ENCODE measurements at regions not wholly inside any gene's neighbourhood (a gene's known extent, or its start where the extent isn't known, plus 50 kb on each side); places are given as distances from the start of the nearest gene placed in this dataset.

DNA sequence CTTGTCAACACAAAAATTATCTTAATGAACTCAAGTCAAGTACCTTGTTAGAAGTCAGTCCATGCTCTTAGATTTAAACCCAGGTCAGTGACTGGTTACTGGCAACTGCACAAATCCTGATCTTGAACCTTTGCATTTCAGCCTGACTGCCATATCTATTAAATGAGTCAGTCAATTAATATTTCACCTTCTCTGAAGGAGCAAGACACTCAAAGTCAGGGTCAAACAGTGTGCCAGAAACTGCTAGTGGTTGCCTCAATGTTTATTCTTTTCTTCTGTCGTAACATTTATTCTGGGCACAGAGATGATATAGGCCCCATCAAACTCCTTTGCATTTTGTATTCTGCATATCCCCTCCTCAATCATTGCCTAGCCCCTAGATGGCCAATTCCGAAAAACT, 193.9 kb upstream of the MOCS1 start:
- H3K4me3 ChIP-seq (ENCODE audit: low read depth, low read length), result no peak overlapping the region
- ChIA-PET CTCF (no interaction called here), POLR2A (no interaction called here)
- TF ChIP-seq, protein P1, sequence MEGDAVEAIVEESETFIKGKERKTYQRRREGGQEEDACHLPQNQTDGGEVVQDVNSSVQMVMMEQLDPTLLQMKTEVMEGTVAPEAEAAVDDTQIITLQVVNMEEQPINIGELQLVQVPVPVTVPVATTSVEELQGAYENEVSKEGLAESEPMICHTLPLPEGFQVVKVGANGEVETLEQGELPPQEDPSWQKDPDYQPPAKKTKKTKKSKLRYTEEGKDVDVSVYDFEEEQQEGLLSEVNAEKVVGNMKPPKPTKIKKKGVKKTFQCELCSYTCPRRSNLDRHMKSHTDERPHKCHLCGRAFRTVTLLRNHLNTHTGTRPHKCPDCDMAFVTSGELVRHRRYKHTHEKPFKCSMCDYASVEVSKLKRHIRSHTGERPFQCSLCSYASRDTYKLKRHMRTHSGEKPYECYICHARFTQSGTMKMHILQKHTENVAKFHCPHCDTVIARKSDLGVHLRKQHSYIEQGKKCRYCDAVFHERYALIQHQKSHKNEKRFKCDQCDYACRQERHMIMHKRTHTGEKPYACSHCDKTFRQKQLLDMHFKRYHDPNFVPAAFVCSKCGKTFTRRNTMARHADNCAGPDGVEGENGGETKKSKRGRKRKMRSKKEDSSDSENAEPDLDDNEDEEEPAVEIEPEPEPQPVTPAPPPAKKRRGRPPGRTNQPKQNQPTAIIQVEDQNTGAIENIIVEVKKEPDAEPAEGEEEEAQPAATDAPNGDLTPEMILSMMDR (IDR thresholded peaks at IDR 0.05; ENCODE audit: insufficient read depth, low read length, missing control alignments), result no peak
- DNase-seq (ENCODE audit: low read depth, low spot score), result no peak

DNA sequence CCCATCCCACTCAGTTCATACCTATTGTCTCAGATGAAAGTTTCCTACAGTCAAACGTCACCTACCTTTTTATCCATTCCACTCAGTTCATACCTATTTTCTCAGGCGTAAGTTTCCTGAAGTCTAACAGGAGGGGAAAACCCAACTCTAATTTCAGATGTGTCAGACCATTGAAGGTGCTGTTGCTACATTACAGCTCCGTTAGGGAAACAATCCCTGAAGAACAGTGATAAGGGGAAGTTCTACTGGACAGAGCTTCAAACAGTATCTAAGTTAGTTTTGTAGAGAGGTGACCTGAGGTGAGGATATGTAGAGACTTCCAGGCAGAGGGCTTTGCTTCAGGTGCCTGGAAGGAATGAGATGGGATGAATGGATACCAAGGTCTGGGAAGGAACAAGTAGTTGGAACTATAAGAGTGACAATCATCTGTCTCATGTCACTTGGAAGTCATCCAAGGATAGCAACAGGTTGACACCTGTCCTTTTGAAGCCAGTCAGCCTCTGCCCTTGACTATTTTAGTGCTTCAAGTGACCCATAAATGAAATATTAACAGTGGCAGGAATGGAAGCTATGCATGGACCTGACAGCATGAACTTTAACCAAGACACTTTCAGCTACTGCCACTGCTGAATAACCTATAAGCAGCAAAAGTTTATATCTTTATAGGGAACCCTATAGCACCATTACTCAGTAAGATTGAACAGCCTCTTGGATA, 191.6 kb upstream of the MOCS1 start:
- POLR2A ChIA-PET, result no interaction called here
- no peak for DNase-seq (ENCODE audit: low read depth, low spot score)
- no peak overlapping the region for H3K4me3 ChIP-seq (ENCODE audit: low read depth, low read length)
- TF ChIP-seq, protein P1 (IDR thresholded peaks at IDR 0.05; ENCODE audit: insufficient read depth, low read length, missing control alignments), result no peak
- CTCF ChIA-PET, result no interaction called here

DNA sequence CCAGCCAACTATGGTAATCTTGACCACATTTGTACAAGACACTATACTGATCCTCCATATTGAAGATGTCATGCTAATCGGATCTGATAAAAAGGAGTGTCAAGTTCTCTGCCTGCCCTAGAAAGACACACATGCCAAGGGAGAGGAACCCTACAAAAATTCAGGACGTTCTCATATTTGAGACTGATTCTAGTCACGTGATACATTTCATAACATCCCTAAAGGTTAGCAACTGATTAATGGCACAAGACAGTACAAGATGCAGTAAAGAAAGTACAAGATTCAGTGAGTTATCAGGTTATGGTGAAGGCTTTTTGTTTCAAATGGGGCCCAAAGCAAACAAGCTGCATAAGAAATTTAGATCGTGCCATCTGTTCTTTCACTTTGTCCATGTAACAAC, 190.7 kb upstream of the MOCS1 start:
- no peak for DNase-seq (ENCODE audit: low read depth, low spot score)
- CTCF ChIA-PET, result no interaction called here
- no peak overlapping the region for H3K4me3 ChIP-seq (ENCODE audit: low read depth, low read length)
- POLR2A ChIA-PET, result no interaction called here
- TF ChIP-seq, protein P1 (IDR thresholded peaks at IDR 0.05; ENCODE audit: insufficient read depth, low read length, missing control alignments), result no peak

DNA sequence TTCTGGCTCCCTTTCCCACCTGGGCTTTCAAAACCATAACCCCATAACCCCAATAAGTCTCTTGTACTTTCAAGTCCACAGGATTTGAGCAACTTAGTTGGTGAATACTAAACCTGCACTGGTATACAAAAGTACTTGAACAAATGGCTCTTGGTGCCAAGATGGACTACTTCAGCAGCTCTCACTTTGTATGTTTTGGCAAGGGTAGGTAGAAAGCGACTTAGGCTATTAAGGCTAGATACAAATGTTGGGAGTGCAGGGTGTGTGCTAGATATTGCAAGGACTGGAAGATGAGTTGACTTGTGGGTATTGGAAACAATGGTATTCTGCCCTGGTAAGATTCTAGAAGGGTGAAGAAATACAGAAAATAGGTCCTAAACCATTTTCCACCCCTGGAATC, 182.6 kb upstream of the MOCS1 start:
- CTCF ChIA-PET, result no interaction called here
- TF ChIP-seq, protein P1 (IDR thresholded peaks at IDR 0.05; ENCODE audit: insufficient read depth, low read length, missing control alignments), result no peak
- H3K4me3 ChIP-seq (ENCODE audit: low read depth, low read length), result no peak overlapping the region
- DNase-seq (ENCODE audit: low read depth, low spot score), result no peak
- POLR2A ChIA-PET, result no interaction called here

DNA sequence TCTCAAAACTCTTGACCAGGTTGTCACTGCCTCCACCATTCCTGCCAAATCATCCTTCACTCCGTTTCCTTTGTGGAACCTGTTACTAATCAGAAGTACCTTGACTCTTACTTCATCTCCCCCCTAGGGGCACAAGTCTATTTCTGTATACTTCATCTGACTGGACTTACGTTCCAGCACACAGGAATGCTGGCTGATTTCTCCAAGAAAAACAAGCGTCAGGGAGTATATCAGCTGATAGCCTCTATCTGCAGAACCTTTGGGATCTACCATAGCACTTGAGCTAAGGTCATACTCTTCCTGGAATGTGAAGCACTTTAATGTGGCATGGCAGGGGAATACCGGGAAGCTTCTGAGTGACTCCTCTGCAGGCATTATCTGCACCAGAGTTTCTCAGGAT, 178.1 kb upstream of the MOCS1 start:
- POLR2A ChIA-PET, result no interaction called here
- CTCF ChIA-PET, result no interaction called here
- no peak for DNase-seq (ENCODE audit: low read depth, low spot score)
- H3K4me3 ChIP-seq (ENCODE audit: low read depth, low read length), result no peak overlapping the region
- TF ChIP-seq, protein P1 (IDR thresholded peaks at IDR 0.05; ENCODE audit: insufficient read depth, low read length, missing control alignments), result no peak

DNA sequence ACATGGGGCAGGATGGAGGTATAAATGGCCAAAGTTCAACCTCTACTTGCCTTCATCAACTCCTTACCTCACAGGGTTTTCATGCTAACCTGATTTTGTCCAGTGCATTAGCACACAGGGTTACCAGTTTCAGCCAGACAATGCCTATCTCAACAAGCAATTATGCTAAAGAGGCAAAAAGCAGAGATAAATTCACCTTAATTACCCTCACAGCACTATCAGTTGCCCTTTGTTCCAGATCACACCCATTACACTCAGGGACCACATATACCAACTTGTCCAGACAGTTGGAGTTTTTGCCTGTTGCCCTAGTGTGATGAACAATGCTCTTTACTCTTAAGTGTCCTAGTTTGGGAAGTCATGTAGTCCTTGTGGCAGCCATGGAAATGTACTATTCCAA, 174.5 kb upstream of the MOCS1 start:
- DNase-seq (ENCODE audit: low read depth, low spot score), result no peak
- no peak overlapping the region for H3K4me3 ChIP-seq (ENCODE audit: low read depth, low read length)
- POLR2A ChIA-PET, result no interaction called here
- CTCF ChIA-PET, result no interaction called here
- TF ChIP-seq, protein P1 (IDR thresholded peaks at IDR 0.05; ENCODE audit: insufficient read depth, low read length, missing control alignments), result no peak

Measured in AG04449 (cell line).